NCI-H1436 (cell line): ENCODE measurements at regions not wholly inside any gene's neighbourhood (a gene's known extent, or its start where the extent isn't known, plus 50 kb on each side); places are given as distances from the start of the nearest gene placed in this dataset.

ENCODE experiments used
- DNase-seq: peaks from one replicate; lab custom pipeline; 2025; lab: John Stamatoyannopoulos, UW

- DNase-seq: no peak
Measured at GRCh38 chr1:96363826-96364225, 357.8 kb upstream of the PTBP2 start.

GRCh38 chr1:96364576-96364975, 357.0 kb upstream of the PTBP2 start:
- DNase-seq: no peak

- no peak for DNase-seq
Measured at GRCh38 chr1:96365076-96365475, 356.5 kb upstream of the PTBP2 start.

- no peak for DNase-seq
Measured at GRCh38 chr1:96365596-96366390, 355.8 kb upstream of the PTBP2 start.

GRCh38 chr1:96366516-96366915, 355.1 kb upstream of the PTBP2 start:
- DNase-seq: no peak

GRCh38 chr1:96367791-96368190, 353.8 kb upstream of the PTBP2 start:
- DNase-seq: no peak

GRCh38 chr1:96370757-96371156, 350.8 kb upstream of the PTBP2 start:
- no peak for DNase-seq

- DNase-seq: no peak
Measured at GRCh38 chr1:96372881-96373280, 348.7 kb upstream of the PTBP2 start.

GRCh38 chr1:96374076-96374762, 347.4 kb upstream of the PTBP2 start:
- DNase-seq: no peak

- no peak for DNase-seq
Measured at GRCh38 chr1:96376846-96377245, 344.7 kb upstream of the PTBP2 start.

- no peak for DNase-seq
Measured at GRCh38 chr1:96384611-96385010, 337.0 kb upstream of the PTBP2 start.

GRCh38 chr1:96387785-96388184, 333.8 kb upstream of the PTBP2 start:
- no peak for DNase-seq

GRCh38 chr1:96388421-96389310, 332.9 kb upstream of the PTBP2 start:
- DNase-seq: no peak

- no peak for DNase-seq
Measured at GRCh38 chr1:96400089-96400488, 321.5 kb upstream of the PTBP2 start.

- DNase-seq: no peak
Measured at GRCh38 chr1:96409087-96409486, 312.5 kb upstream of the PTBP2 start.

- no peak for DNase-seq
Measured at GRCh38 chr1:96409689-96410088, 311.9 kb upstream of the PTBP2 start.

- no peak for DNase-seq
Measured at GRCh38 chr1:96411006-96411405, 310.6 kb upstream of the PTBP2 start.

- no peak for DNase-seq
Measured at GRCh38 chr1:96414598-96414997, 307.0 kb upstream of the PTBP2 start.

- DNase-seq: no peak
Measured at GRCh38 chr1:96416111-96416595, 305.4 kb upstream of the PTBP2 start.

GRCh38 chr1:96416701-96417444, 304.7 kb upstream of the PTBP2 start:
- DNase-seq: no peak

GRCh38 chr1:96418969-96419368, 302.6 kb upstream of the PTBP2 start:
- no peak for DNase-seq

- no peak for DNase-seq
Measured at GRCh38 chr1:96424877-96425276, 296.7 kb upstream of the PTBP2 start.
